K562 (cell line): ENCODE measurements at regions not wholly inside any gene's neighbourhood (a gene's known extent, or its start where the extent isn't known, plus 50 kb on each side); places are given as distances from the start of the nearest gene placed in this dataset.

Experiments
- ESRRB ChIP-seq: fragments of 250-450 bp; sonication (Bioruptor Pico); IDR thresholded peaks from 2 replicates; pipeline ENCODE4 v1.5.0; 2020; ENCODE audit warnings: mild to moderate bottlenecking, moderate library complexity, borderline replicate concordance
- EZH2 ChIP-seq: IDR thresholded peaks from 2 replicates; pipeline ENCODE4 v1.6.1; 2012; ENCODE audit warnings: low read depth, mild to moderate bottlenecking, inconsistent platforms, low read length, borderline replicate concordance
- HCFC1 ChIP-seq: IDR thresholded peaks from 2 replicates; pipeline ENCODE4 v1.6.1; 2012; ENCODE audit warnings: low read depth, low read length, improper control_type of control experiment
- HNRNPLL ChIP-seq: fragments of 200-400 bp; formaldehyde crosslinking; IDR thresholded peaks from 2 replicates; pipeline ENCODE4 v1.6.1; 2017; ENCODE audit warnings: low read length, low read depth, mild to moderate bottlenecking; ENCODE audit not compliant: poor library complexity, severe bottlenecking
- KDM2B ChIP-seq: fragments of 250-450 bp; sonication (Bioruptor Pico); IDR thresholded peaks from 2 replicates; pipeline ENCODE4 v1.8.0; 2021; ENCODE audit warnings: mild to moderate bottlenecking, moderate library complexity
- NCOA1 ChIP-seq: fragments of 450-650 bp; IDR thresholded peaks from 2 replicates; pipeline ENCODE4 v1.6.1; 2016; ENCODE audit warnings: low read depth
- NFIC ChIP-seq: fragments of 450-650 bp; IDR thresholded peaks from 2 replicates; pipeline ENCODE4 v1.6.1; 2017; ENCODE audit warnings: mild to moderate bottlenecking, inconsistent platforms
- POLR2A ChIP-seq: fragments of 450-650 bp; conservative IDR thresholded peaks from 2 replicates; pipeline ENCODE4 v1.6.1; 2016
- POLR2AphosphoS5 ChIP-seq: IDR thresholded peaks from 2 replicates; pipeline ENCODE4 v1.6.1; 2011; ENCODE audit warnings: mild to moderate bottlenecking, low read depth, low read length, moderate library complexity; ENCODE audit not compliant: control insufficient read depth, insufficient read depth
- SIX5 ChIP-seq, 2 experiments: IDR thresholded peaks; 2 replicates each; pipeline ENCODE4 v1.6.1; 2011; ENCODE audit warnings: low read length in 2 of 2, borderline replicate concordance in 1 of 2, low read depth in 1 of 2, mild to moderate bottlenecking in 1 of 2, moderate library complexity in 1 of 2; ENCODE audit not compliant: insufficient read depth in 1 of 2
- TF ChIP-seq, protein P1 (sequence below), 3 experiments: IDR thresholded peaks in 2 of 3; conservative IDR thresholded peaks in 1 of 3; 2 replicates each; pipeline ENCODE4 v1.5.1; 2011 to 2012; ENCODE audit warnings: low read length in 3 of 3, mild to moderate bottlenecking in 3 of 3, control low read depth in 2 of 3, improper control_type of control experiment in 1 of 3, inconsistent platforms in 1 of 3, low read depth in 1 of 3, mixed read lengths in 1 of 3, moderate library complexity in 1 of 3; ENCODE audit not compliant: insufficient read depth in 2 of 3

DNA sequence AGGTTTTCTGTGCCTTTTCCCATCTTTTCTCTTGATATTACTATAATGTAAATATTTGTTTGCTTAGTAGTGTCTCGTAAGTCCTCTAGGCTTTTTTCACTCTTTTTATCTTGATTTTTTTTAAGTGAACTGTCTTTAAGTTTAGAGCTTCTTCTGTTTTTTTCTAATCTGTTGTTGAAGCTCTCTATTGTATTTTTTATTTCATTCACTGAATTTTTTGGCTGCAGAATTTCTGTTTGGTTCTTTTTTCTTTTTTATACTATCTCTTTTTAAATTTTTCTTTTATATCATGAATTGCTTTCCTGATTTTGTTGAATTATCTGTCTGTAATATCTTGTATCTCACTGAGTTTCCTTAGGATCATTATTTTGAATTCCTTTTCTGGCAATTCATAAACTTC is 331.8 kb upstream of the RBMS1 start:
- TF ChIP-seq HCFC1 = no peak
- no peak for TF ChIP-seq KDM2B (CRISPR knock-in tag)
- TF ChIP-seq NCOA1 = no peak
- no peak for TF ChIP-seq EZH2
- TF ChIP-seq, protein P1, sequence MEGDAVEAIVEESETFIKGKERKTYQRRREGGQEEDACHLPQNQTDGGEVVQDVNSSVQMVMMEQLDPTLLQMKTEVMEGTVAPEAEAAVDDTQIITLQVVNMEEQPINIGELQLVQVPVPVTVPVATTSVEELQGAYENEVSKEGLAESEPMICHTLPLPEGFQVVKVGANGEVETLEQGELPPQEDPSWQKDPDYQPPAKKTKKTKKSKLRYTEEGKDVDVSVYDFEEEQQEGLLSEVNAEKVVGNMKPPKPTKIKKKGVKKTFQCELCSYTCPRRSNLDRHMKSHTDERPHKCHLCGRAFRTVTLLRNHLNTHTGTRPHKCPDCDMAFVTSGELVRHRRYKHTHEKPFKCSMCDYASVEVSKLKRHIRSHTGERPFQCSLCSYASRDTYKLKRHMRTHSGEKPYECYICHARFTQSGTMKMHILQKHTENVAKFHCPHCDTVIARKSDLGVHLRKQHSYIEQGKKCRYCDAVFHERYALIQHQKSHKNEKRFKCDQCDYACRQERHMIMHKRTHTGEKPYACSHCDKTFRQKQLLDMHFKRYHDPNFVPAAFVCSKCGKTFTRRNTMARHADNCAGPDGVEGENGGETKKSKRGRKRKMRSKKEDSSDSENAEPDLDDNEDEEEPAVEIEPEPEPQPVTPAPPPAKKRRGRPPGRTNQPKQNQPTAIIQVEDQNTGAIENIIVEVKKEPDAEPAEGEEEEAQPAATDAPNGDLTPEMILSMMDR (IDR thresholded peaks at IDR 0.05 in 2 of 3, conservative IDR thresholded peaks at IDR 0.05 in 1 of 3; ENCODE audit: insufficient read depth in 2 of 3, low read depth in 1 of 3, low read length in 3 of 3) = no peak
- no peak for TF ChIP-seq POLR2A
- TF ChIP-seq POLR2AphosphoS5 = no peak
- TF ChIP-seq HNRNPLL = no peak
- TF ChIP-seq ESRRB (CRISPR knock-in tag) = no peak
- TF ChIP-seq NFIC = no peak
- no peak for TF ChIP-seq SIX5 (IDR thresholded peaks at IDR 0.05; ENCODE audit: borderline replicate concordance in 1 of 2, insufficient read depth in 1 of 2, low read depth in 1 of 2, low read length in 2 of 2)
